ENCODE measurements at regions not wholly inside any gene's neighbourhood (a gene's known extent, or its start where the extent isn't known, plus 50 kb on each side); places are given as distances from the start of the nearest gene placed in this dataset.

- no peak overlapping the region for H3K4me3 ChIP-seq (ENCODE audit: low read depth in 1 of 3, low read length in 3 of 3)
- no peak overlapping the region for H3K9ac ChIP-seq (ENCODE audit: low read depth in 1 of 2, low read length in 2 of 2)
- peaks cover 0 to 5% (median 0%) of the 10 kb centered on the region in 4 donors for H3K27me3 ChIP-seq (ENCODE audit: control insufficient read depth in 4 of 4, insufficient read depth in 4 of 4, low read length in 3 of 4)
- H3K9me3 ChIP-seq (ENCODE audit: control insufficient read depth in 4 of 4, low read length in 3 of 4) = no peaks in the 10 kb centered on the region
- no peaks in the 10 kb centered on the region for H3K36me3 ChIP-seq (ENCODE audit: control insufficient read depth in 4 of 4, insufficient read depth in 3 of 4, low read depth in 1 of 4, low read length in 3 of 4)
- DNase-seq (ENCODE audit: low spot score) = no peak
- H3K4me1 ChIP-seq (ENCODE audit: control insufficient read depth in 4 of 4, insufficient read depth in 4 of 4, low read length in 3 of 4) = no peaks in the 10 kb centered on the region
- no peak for TF ChIP-seq RXRA (IDR thresholded peaks at IDR 0.05)
- TF ChIP-seq FOXA1 (IDR thresholded peaks at IDR 0.05) = no peak
- TF ChIP-seq ATF3 (IDR thresholded peaks at IDR 0.05) = no peak
- no peak for TF ChIP-seq HNF4A (conservative IDR thresholded peaks at IDR 0.05)
- TF ChIP-seq SP1 (IDR thresholded peaks at IDR 0.05) = no peak
- no peak for TF ChIP-seq JUND (IDR thresholded peaks at IDR 0.05)
- TF ChIP-seq RAD21 (IDR thresholded peaks at IDR 0.05) = no peak
- no peak for TF ChIP-seq TAF1 (conservative IDR thresholded peaks at IDR 0.05)
- TF ChIP-seq REST (IDR thresholded peaks at IDR 0.05) = no peak
- no peak for TF ChIP-seq CTCF (IDR thresholded peaks at IDR 0.05; ENCODE audit: low read depth, low read length, missing input control)
- H3K27ac ChIP-seq (ENCODE audit: low read depth in 1 of 2, low read length in 2 of 2) = no peak overlapping the region
- 89% methylated on average over 1 of the region's 1 CpG for WGBS
Measured at GRCh38 chr1:106956721-106957120, 99.8 kb upstream of the PRMT6 start.

GRCh38 chr1:106957795-106958194, 98.7 kb upstream of the PRMT6 start:
- H3K9me3 ChIP-seq (ENCODE audit: control insufficient read depth in 4 of 4, low read length in 3 of 4) = no peaks in the 10 kb centered on the region
- H3K4me1 ChIP-seq (ENCODE audit: control insufficient read depth in 4 of 4, insufficient read depth in 4 of 4, low read length in 3 of 4) = no peaks in the 10 kb centered on the region
- peaks cover 0 to 5% (median 0%) of the 10 kb centered on the region in 4 donors for H3K27me3 ChIP-seq (ENCODE audit: control insufficient read depth in 4 of 4, insufficient read depth in 4 of 4, low read length in 3 of 4)
- 65% methylated on average over 3 of the region's 3 CpGs for WGBS
- H3K9ac ChIP-seq (ENCODE audit: low read depth in 1 of 2, low read length in 2 of 2) = no peak overlapping the region
- no peak for DNase-seq (ENCODE audit: low spot score)
- no peak for TF ChIP-seq EGR1 (IDR thresholded peaks at IDR 0.05; ENCODE audit: low read depth in 2 of 2)
- no peak for TF ChIP-seq FOXA1 (IDR thresholded peaks at IDR 0.05)
- TF ChIP-seq NR2F2 (IDR thresholded peaks at IDR 0.05) = no peak
- no peak for TF ChIP-seq JUND (IDR thresholded peaks at IDR 0.05)
- TF ChIP-seq CTCF (IDR thresholded peaks at IDR 0.05; ENCODE audit: low read depth, low read length, missing input control) = no peak
- no peak for TF ChIP-seq ATF3 (IDR thresholded peaks at IDR 0.05)
- TF ChIP-seq HNF4G (IDR thresholded peaks at IDR 0.05) = no peak
- TF ChIP-seq HNF4A (conservative IDR thresholded peaks at IDR 0.05) = no peak
- TF ChIP-seq YY1 (IDR thresholded peaks at IDR 0.05) = no peak
- TF ChIP-seq RAD21 (IDR thresholded peaks at IDR 0.05) = no peak
- TF ChIP-seq TAF1 (conservative IDR thresholded peaks at IDR 0.05) = no peak
- H3K36me3 ChIP-seq (ENCODE audit: control insufficient read depth in 4 of 4, insufficient read depth in 3 of 4, low read depth in 1 of 4, low read length in 3 of 4) = no peaks in the 10 kb centered on the region
- no peak overlapping the region for H3K4me3 ChIP-seq (ENCODE audit: low read depth in 1 of 3, low read length in 3 of 3)
- H3K27ac ChIP-seq (ENCODE audit: low read depth in 1 of 2, low read length in 2 of 2) = no peak overlapping the region

All from liver (tissue), 8 donors.